ENCODE measurements at regions not wholly inside any gene's neighbourhood (a gene's known extent, or its start where the extent isn't known, plus 50 kb on each side); places are given as distances from the start of the nearest gene placed in this dataset.

DNA sequence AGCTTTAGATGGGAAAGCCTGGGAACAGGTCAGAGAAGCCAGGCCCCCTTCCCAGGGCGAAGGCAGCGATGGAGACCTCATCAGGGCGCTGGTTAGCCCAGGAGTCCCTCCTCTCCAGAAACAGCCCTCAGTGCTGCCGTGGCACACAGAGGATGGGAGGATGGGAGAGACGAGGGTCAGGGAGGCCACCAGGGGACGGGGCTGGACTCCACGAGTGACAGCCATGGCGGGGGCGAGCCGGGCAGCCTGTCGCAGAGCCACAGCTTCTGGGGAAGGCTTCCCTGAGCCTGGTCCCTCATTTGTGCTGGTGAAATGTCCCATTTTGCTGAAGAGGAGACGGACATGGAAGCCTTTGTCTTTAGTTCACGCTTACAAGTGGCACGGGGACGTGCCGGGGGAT is 1390.5 kb downstream of the TBC1D22A start:
- ChIA-PET CTCF (no interaction called here), POLR2A (no interaction called here)
- Histone ChIP-seq H3K36me3 (ENCODE audit: insufficient read depth, low read length) (no peaks in the 10 kb centered on the region), H3K9me3 (ENCODE audit: low read length) (no peaks in the 10 kb centered on the region), H3K4me1 (ENCODE audit: insufficient read depth, low read length) (no peaks in the 10 kb centered on the region), H3K4me3 (ENCODE audit: low read length) (no peak overlapping the region), H3K27ac (ENCODE audit: low read depth, low read length) (no peak overlapping the region), H3K27me3 (ENCODE audit: insufficient read depth, low read length, poor library complexity, severe bottlenecking) (no peaks in the 10 kb centered on the region)
- H3K4me1 Mint-ChIP-seq, result no peaks in the 10 kb centered on the region
- DNase-seq, result no peak
- no peaks in the 10 kb centered on the region for H3K9me3 Mint-ChIP-seq
- no peak overlapping the region for H3K27ac Mint-ChIP-seq
- H3K36me3 Mint-ChIP-seq, result no peaks in the 10 kb centered on the region
- H3K4me3 Mint-ChIP-seq, result no peak overlapping the region
- H3K27me3 Mint-ChIP-seq, result peaks cover 1 to 8% of the 10 kb centered on the region in 2 donors

DNA sequence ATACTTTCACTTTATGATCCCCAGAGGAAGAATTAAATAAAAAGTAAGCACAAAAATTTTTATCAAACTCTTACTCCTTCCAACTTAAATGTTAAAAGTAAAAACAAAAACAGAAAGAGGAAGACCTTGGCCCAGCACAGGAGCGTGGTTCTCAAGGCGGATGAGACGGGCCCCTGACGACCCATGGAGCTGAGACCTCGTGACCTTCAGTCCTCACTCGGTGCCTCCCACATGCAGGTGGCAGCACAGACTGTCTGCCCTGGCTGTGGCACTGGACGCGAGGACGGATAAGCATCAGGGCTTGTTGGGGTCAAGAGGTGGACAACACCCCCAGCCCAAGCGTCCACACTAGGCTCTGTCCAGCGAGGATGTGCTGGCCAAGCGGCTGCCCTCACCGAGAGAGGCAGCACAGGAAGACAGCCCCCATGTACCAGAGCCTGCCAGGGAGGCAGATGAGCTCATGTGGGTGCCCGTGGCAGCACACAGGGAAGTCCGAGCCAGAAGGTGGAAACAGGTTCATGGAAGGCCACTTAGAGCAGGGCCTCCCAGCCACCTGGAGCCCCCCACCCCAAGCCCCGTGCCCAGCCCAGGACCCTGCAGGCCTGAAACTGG is 1389.8 kb downstream of the TBC1D22A start:
- peaks cover 0 to under 1% (median 0%) of the 10 kb centered on the region in 5 donors for H3K9me3 Mint-ChIP-seq
- POLR2A ChIA-PET, result no interaction called here
- H3K27me3 Mint-ChIP-seq, result peaks cover 5 to 9% of the 10 kb centered on the region in 2 donors
- H3K27me3 ChIP-seq (ENCODE audit: insufficient read depth, low read length, poor library complexity, severe bottlenecking), result no peaks in the 10 kb centered on the region
- CTCF ChIA-PET, result no interaction called here
- no peaks in the 10 kb centered on the region for H3K36me3 ChIP-seq (ENCODE audit: insufficient read depth, low read length)
- no peaks in the 10 kb centered on the region for H3K4me1 Mint-ChIP-seq
- no peaks in the 10 kb centered on the region for H3K4me1 ChIP-seq (ENCODE audit: insufficient read depth, low read length)
- no peak for DNase-seq
- H3K27ac Mint-ChIP-seq, result peak overlapping the region in 1 of 8 donors; percentile 86
- H3K27ac ChIP-seq (ENCODE audit: low read depth, low read length), result no peak overlapping the region
- H3K4me3 Mint-ChIP-seq, result no peak overlapping the region
- H3K4me3 ChIP-seq (ENCODE audit: low read length), result no peak overlapping the region
- H3K36me3 Mint-ChIP-seq, result no peaks in the 10 kb centered on the region
- no peaks in the 10 kb centered on the region for H3K9me3 ChIP-seq (ENCODE audit: low read length)

DNA sequence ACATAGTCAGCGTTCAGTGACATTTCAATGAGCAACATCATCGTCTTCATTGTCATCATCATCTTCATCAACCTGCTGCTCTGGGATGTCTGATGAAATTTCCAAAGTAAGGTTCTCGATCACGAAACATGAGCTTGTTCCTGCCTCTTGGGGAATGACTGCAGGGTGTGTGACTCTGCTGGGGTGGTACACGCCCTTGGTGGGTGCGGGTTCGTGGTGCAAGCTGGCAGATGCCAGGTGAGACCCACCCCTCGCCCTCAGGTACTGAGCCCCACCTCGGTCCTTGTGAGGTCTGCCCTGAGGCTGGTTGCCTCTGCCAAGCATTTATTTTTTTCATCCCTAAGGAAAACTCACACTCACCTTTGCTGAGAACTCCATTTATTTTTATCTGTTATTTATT is 1389.2 kb downstream of the TBC1D22A start:
- H3K4me1 ChIP-seq (ENCODE audit: insufficient read depth, low read length), result no peaks in the 10 kb centered on the region
- Mint-ChIP-seq H3K27ac (peak overlapping the region in 1 of 8 donors; percentile 86), H3K4me3 (no peak overlapping the region), H3K9me3 (peaks cover 0 to 2% (median 0%) of the 10 kb centered on the region in 5 donors), H3K36me3 (no peaks in the 10 kb centered on the region), H3K27me3 (peaks cover 9 to 13% of the 10 kb centered on the region in 2 donors), H3K4me1 (no peaks in the 10 kb centered on the region)
- H3K27me3 ChIP-seq (ENCODE audit: insufficient read depth, low read length, poor library complexity, severe bottlenecking), result no peaks in the 10 kb centered on the region
- POLR2A ChIA-PET, result no interaction called here
- no peak overlapping the region for H3K4me3 ChIP-seq (ENCODE audit: low read length)
- CTCF ChIA-PET, result no interaction called here
- no peaks in the 10 kb centered on the region for H3K36me3 ChIP-seq (ENCODE audit: insufficient read depth, low read length)
- no peaks in the 10 kb centered on the region for H3K9me3 ChIP-seq (ENCODE audit: low read length)
- DNase-seq, result no peak
- H3K27ac ChIP-seq (ENCODE audit: low read depth, low read length), result no peak overlapping the region

DNA sequence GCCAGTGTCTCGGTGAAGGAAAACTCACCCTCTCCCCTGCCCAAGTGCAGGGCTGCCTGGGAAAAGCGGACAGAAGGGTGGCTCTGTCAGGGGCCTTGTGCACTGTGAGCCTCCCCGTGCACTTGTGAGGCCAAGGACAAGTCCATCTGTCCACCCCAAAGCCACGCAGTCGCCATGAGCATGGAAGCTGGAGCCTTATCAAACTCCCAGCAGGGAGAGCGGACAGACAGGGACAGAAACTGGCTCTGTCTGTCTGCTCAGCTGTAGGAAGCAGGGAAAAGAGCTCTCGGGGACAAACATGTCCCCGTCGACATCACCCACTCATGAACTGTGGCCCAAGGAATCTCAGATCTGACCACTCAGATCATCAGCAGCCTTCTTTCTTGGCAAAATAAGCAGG is 1385.4 kb downstream of the TBC1D22A start:
- H3K27me3 Mint-ChIP-seq, result peaks cover 25 to 38% of the 10 kb centered on the region in 2 donors
- Histone ChIP-seq H3K27me3 (ENCODE audit: insufficient read depth, low read length, poor library complexity, severe bottlenecking) (no peaks in the 10 kb centered on the region), H3K4me3 (ENCODE audit: low read length) (no peak overlapping the region), H3K9me3 (ENCODE audit: low read length) (no peaks in the 10 kb centered on the region), H3K36me3 (ENCODE audit: insufficient read depth, low read length) (no peaks in the 10 kb centered on the region), H3K4me1 (ENCODE audit: insufficient read depth, low read length) (no peaks in the 10 kb centered on the region), H3K27ac (ENCODE audit: low read depth, low read length) (no peak overlapping the region)
- H3K4me1 Mint-ChIP-seq, result no peaks in the 10 kb centered on the region
- ChIA-PET POLR2A (no interaction called here), CTCF (no interaction called here)
- DNase-seq, result no peak
- H3K4me3 Mint-ChIP-seq, result no peak overlapping the region
- peaks cover 0 to 5% (median 2%) of the 10 kb centered on the region in 5 donors for H3K9me3 Mint-ChIP-seq
- H3K36me3 Mint-ChIP-seq, result no peaks in the 10 kb centered on the region
- H3K27ac Mint-ChIP-seq, result peak overlapping the region in 1 of 8 donors; percentile 17

DNA sequence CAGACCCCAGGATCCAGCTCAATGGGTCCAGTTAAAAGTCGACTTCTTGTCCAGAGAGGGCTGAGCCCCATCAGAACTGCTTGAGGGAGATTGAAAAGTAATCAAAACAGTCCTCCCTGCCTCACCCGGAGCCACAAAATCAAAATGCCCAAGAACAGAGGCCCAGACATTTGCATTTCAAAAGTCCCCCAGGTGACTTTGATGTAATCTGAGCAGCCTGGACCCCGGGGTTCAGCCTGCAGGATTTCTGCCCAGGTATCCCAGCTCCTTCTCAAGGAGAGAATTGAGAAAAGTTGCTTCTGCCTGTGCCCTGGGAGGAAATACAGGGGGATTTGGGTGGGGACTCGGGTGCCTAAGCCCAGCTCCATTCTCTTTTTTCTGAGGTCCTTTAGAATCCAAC is 1385.0 kb downstream of the TBC1D22A start:
- Mint-ChIP-seq H3K4me1 (no peaks in the 10 kb centered on the region), H3K9me3 (peaks cover 0 to 5% (median 2%) of the 10 kb centered on the region in 5 donors), H3K27me3 (peaks cover 25 to 42% of the 10 kb centered on the region in 2 donors), H3K4me3 (no peak overlapping the region), H3K36me3 (no peaks in the 10 kb centered on the region), H3K27ac (peak overlapping the region in 1 of 8 donors; percentile 44)
- no peaks in the 10 kb centered on the region for H3K27me3 ChIP-seq (ENCODE audit: insufficient read depth, low read length, poor library complexity, severe bottlenecking)
- H3K9me3 ChIP-seq (ENCODE audit: low read length), result no peaks in the 10 kb centered on the region
- ChIA-PET CTCF (no interaction called here), POLR2A (no interaction called here)
- H3K4me1 ChIP-seq (ENCODE audit: insufficient read depth, low read length), result no peaks in the 10 kb centered on the region
- no peak overlapping the region for H3K27ac ChIP-seq (ENCODE audit: low read depth, low read length)
- H3K36me3 ChIP-seq (ENCODE audit: insufficient read depth, low read length), result no peaks in the 10 kb centered on the region
- no peak overlapping the region for H3K4me3 ChIP-seq (ENCODE audit: low read length)
- no peak for DNase-seq

DNA sequence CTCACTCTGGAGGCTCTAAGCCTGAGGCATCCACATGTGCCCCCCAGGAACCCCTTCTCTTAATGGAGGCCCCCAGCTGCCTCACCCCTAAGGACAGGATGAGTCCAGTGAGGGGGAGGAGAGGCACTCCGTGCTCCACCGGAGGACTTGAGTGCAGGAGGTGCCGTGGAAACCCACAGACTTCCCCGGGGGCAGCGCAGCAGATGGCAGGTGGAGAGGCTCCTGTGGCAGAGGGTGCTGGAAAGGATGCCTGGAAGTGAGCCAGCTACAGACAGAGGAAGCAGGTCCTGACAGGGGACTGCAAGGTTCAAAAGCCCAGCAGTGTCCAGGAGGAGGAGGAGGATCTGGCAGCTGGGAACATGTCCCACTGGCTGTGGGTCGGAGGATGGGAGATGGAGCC is 1384.0 kb downstream of the TBC1D22A start:
- Mint-ChIP-seq H3K9me3 (peaks cover 0 to 5% (median 2%) of the 10 kb centered on the region in 5 donors), H3K36me3 (no peaks in the 10 kb centered on the region), H3K27me3 (peaks cover 25 to 45% of the 10 kb centered on the region in 2 donors), H3K27ac (no peak overlapping the region), H3K4me3 (no peak overlapping the region), H3K4me1 (no peaks in the 10 kb centered on the region)
- Histone ChIP-seq H3K27me3 (ENCODE audit: insufficient read depth, low read length, poor library complexity, severe bottlenecking) (no peaks in the 10 kb centered on the region), H3K4me3 (ENCODE audit: low read length) (no peak overlapping the region), H3K4me1 (ENCODE audit: insufficient read depth, low read length) (no peaks in the 10 kb centered on the region), H3K36me3 (ENCODE audit: insufficient read depth, low read length) (no peaks in the 10 kb centered on the region), H3K27ac (ENCODE audit: low read depth, low read length) (no peak overlapping the region), H3K9me3 (ENCODE audit: low read length) (no peaks in the 10 kb centered on the region)
- DNase-seq, result no peak
- ChIA-PET POLR2A (no interaction called here), CTCF (no interaction called here)

DNA sequence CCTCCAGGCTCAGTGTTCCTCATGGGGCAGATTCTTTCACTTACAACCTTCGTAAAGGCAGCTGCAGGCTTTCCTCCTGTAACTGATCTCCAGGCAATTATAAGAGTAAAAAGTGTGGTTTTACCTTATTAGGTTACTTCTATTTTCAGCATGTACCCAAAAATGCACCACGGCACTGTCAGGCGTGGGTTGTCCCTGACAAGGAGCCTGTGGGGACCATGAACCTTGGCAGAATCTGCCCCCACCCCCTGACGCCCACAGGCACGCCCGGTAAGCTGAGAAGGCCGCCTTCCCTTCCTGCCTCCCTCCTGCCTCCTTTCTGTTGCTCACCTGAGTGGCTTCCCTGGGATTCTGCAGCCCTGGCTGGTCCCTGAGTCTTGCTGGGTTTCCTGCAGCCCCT is 1383.3 kb downstream of the TBC1D22A start:
- H3K9me3 Mint-ChIP-seq, result peaks cover 0 to 5% (median 2%) of the 10 kb centered on the region in 5 donors
- Histone ChIP-seq H3K27ac (ENCODE audit: low read depth, low read length) (no peak overlapping the region), H3K9me3 (ENCODE audit: low read length) (no peaks in the 10 kb centered on the region), H3K4me3 (ENCODE audit: low read length) (no peak overlapping the region), H3K36me3 (ENCODE audit: insufficient read depth, low read length) (no peaks in the 10 kb centered on the region), H3K4me1 (ENCODE audit: insufficient read depth, low read length) (no peaks in the 10 kb centered on the region), H3K27me3 (ENCODE audit: insufficient read depth, low read length, poor library complexity, severe bottlenecking) (no peaks in the 10 kb centered on the region)
- POLR2A ChIA-PET, result no interaction called here
- no peaks in the 10 kb centered on the region for H3K4me1 Mint-ChIP-seq
- no peak overlapping the region for H3K27ac Mint-ChIP-seq
- no peak overlapping the region for H3K4me3 Mint-ChIP-seq
- no peaks in the 10 kb centered on the region for H3K36me3 Mint-ChIP-seq
- no peak for DNase-seq
- CTCF ChIA-PET, result no interaction called here
- peaks cover 28 to 45% of the 10 kb centered on the region in 2 donors for H3K27me3 Mint-ChIP-seq

DNA sequence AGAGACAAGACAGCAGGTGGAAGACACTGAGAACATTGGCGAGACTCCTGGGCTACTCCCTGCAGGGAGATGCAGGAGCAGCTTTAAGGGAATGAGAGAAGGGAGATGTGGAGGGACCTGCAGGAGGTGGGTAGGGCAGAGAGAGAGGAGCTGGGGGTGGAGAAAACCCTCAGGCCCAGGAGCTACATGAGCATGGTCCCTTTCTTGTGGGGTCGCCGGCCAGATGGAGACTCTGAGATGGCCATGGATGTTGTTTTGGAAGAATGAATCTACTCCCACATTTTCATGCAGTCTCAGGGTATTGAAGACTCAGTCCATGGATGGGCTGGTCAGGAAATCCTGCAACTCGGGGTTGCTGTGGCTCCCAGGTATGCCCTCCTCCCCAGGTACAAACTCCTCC is 1381.9 kb downstream of the TBC1D22A start:
- Histone ChIP-seq H3K9me3 (ENCODE audit: low read length) (no peaks in the 10 kb centered on the region), H3K4me1 (ENCODE audit: insufficient read depth, low read length) (no peaks in the 10 kb centered on the region), H3K27ac (ENCODE audit: low read depth, low read length) (no peak overlapping the region), H3K36me3 (ENCODE audit: insufficient read depth, low read length) (no peaks in the 10 kb centered on the region), H3K27me3 (ENCODE audit: insufficient read depth, low read length, poor library complexity, severe bottlenecking) (no peaks in the 10 kb centered on the region), H3K4me3 (ENCODE audit: low read length) (no peak overlapping the region)
- no peak overlapping the region for H3K4me3 Mint-ChIP-seq
- ChIA-PET CTCF (no interaction called here), POLR2A (no interaction called here)
- no peak overlapping the region for H3K27ac Mint-ChIP-seq
- H3K4me1 Mint-ChIP-seq, result peaks cover 1 to 4% (median 3%) of the 10 kb centered on the region in 3 donors
- no peaks in the 10 kb centered on the region for H3K36me3 Mint-ChIP-seq
- DNase-seq, result no peak
- H3K27me3 Mint-ChIP-seq, result peaks cover 28 to 42% of the 10 kb centered on the region in 2 donors
- H3K9me3 Mint-ChIP-seq, result peaks cover 0 to 5% (median 2%) of the 10 kb centered on the region in 5 donors

Measured in CD8-positive, alpha-beta memory T cell (primary cell).